ENCODE measurements at regions not wholly inside any gene's neighbourhood (a gene's known extent, or its start where the extent isn't known, plus 50 kb on each side); places are given as distances from the start of the nearest gene placed in this dataset.

- Histone ChIP-seq H3K36me3 (ENCODE audit: insufficient read depth) (no peaks in the 10 kb centered on the region), H3K27ac (ENCODE audit: low read depth) (no peak overlapping the region), H3K4me1 (ENCODE audit: insufficient read depth) (no peaks in the 10 kb centered on the region), H3K4me3 (ENCODE audit: low read depth, low read length) (no peak overlapping the region)
- WGBS, result 70% methylated on average over 21 of the region's 21 CpGs
- DNase-seq (ENCODE audit: extremely low spot score), result no peak
These were observed 155.2 kb downstream of the FAM43A start for GRCh38 chr3:194840661-194841514.

- no peak for DNase-seq (ENCODE audit: extremely low spot score)
- WGBS, result 83% methylated on average over 2 of the region's 2 CpGs
These were observed 155.8 kb downstream of the FAM43A start for GRCh38 chr3:194841515-194841841.

GRCh38 chr3:194843556-194843955 lies 157.9 kb downstream of the FAM43A start:
- Histone ChIP-seq H3K4me3 (ENCODE audit: low read depth, low read length) (no peak overlapping the region), H3K4me1 (ENCODE audit: insufficient read depth) (no peaks in the 10 kb centered on the region), H3K36me3 (ENCODE audit: insufficient read depth) (no peaks in the 10 kb centered on the region), H3K27ac (ENCODE audit: low read depth) (no peak overlapping the region)
- no peak for DNase-seq (ENCODE audit: extremely low spot score)
- 79% methylated on average over 8 of the region's 8 CpGs for WGBS

More at GRCh38 chr3:194841515-194841841, 155.8 kb downstream of the FAM43A start:
- Histone ChIP-seq H3K4me1 (ENCODE audit: insufficient read depth) (no peaks in the 10 kb centered on the region), H3K4me3 (ENCODE audit: low read depth, low read length) (no peak overlapping the region), H3K36me3 (ENCODE audit: insufficient read depth) (no peaks in the 10 kb centered on the region), H3K27ac (ENCODE audit: low read depth) (no peak overlapping the region)

- Histone ChIP-seq H3K4me1 (ENCODE audit: insufficient read depth) (no peaks in the 10 kb centered on the region), H3K4me3 (ENCODE audit: low read depth, low read length) (no peak overlapping the region), H3K27ac (ENCODE audit: low read depth) (no peak overlapping the region), H3K36me3 (ENCODE audit: insufficient read depth) (no peaks in the 10 kb centered on the region)
- WGBS, result 90% methylated on average over 3 of the region's 3 CpGs
- DNase-seq (ENCODE audit: extremely low spot score), result no peak
These were observed 158.4 kb downstream of the FAM43A start for GRCh38 chr3:194844046-194844445.

- 58% methylated on average over 6 of the region's 6 CpGs for WGBS
- no peaks in the 10 kb centered on the region for H3K36me3 ChIP-seq (ENCODE audit: insufficient read depth)
- DNase-seq (ENCODE audit: extremely low spot score), result no peak
- no peak overlapping the region for H3K4me3 ChIP-seq (ENCODE audit: low read depth, low read length)
- H3K27ac ChIP-seq (ENCODE audit: low read depth), result no peak overlapping the region
- no peaks in the 10 kb centered on the region for H3K4me1 ChIP-seq (ENCODE audit: insufficient read depth)
These were observed 163.6 kb downstream of the FAM43A start for GRCh38 chr3:194849166-194849875.

GRCh38 chr3:194851254-194851653 lies 165.6 kb downstream of the FAM43A start:
- 87% methylated on average over 5 of the region's 5 CpGs for WGBS
- Histone ChIP-seq H3K27ac (ENCODE audit: low read depth) (no peak overlapping the region), H3K4me3 (ENCODE audit: low read depth, low read length) (no peak overlapping the region), H3K4me1 (ENCODE audit: insufficient read depth) (no peaks in the 10 kb centered on the region), H3K36me3 (ENCODE audit: insufficient read depth) (no peaks in the 10 kb centered on the region)
- DNase-seq (ENCODE audit: extremely low spot score), result no peak

GRCh38 chr3:194851941-194852340 lies 166.3 kb downstream of the FAM43A start:
- DNase-seq (ENCODE audit: extremely low spot score), result no peak
- 97% methylated on average over 5 of the region's 5 CpGs for WGBS
- Histone ChIP-seq H3K4me3 (ENCODE audit: low read depth, low read length) (no peak overlapping the region), H3K4me1 (ENCODE audit: insufficient read depth) (no peaks in the 10 kb centered on the region), H3K27ac (ENCODE audit: low read depth) (no peak overlapping the region), H3K36me3 (ENCODE audit: insufficient read depth) (no peaks in the 10 kb centered on the region)

- Histone ChIP-seq H3K36me3 (ENCODE audit: insufficient read depth) (no peaks in the 10 kb centered on the region), H3K4me3 (ENCODE audit: low read depth, low read length) (no peak overlapping the region), H3K27ac (ENCODE audit: low read depth) (no peak overlapping the region), H3K4me1 (ENCODE audit: insufficient read depth) (no peaks in the 10 kb centered on the region)
- 86% methylated on average over 22 of the region's 22 CpGs for WGBS
- DNase-seq (ENCODE audit: extremely low spot score), result no peak
These were observed 166.7 kb downstream of the FAM43A start for GRCh38 chr3:194852345-194852744.

GRCh38 chr3:194852831-194853508 lies 167.3 kb downstream of the FAM43A start:
- WGBS, result 79% methylated on average over 16 of the region's 16 CpGs
- no peak for DNase-seq (ENCODE audit: extremely low spot score)
- H3K4me3 ChIP-seq (ENCODE audit: low read depth, low read length), result no peak overlapping the region
- H3K36me3 ChIP-seq (ENCODE audit: insufficient read depth), result no peaks in the 10 kb centered on the region
- H3K27ac ChIP-seq (ENCODE audit: low read depth), result no peak overlapping the region
- no peaks in the 10 kb centered on the region for H3K4me1 ChIP-seq (ENCODE audit: insufficient read depth)

GRCh38 chr3:194854206-194854605 lies 168.5 kb downstream of the FAM43A start:
- DNase-seq (ENCODE audit: extremely low spot score), result no peak

GRCh38 chr3:194854659-194855390 lies 169.1 kb downstream of the FAM43A start:
- DNase-seq (ENCODE audit: extremely low spot score), result no peak
- Histone ChIP-seq H3K4me1 (ENCODE audit: insufficient read depth) (no peaks in the 10 kb centered on the region), H3K27ac (ENCODE audit: low read depth) (no peak overlapping the region), H3K4me3 (ENCODE audit: low read depth, low read length) (no peak overlapping the region), H3K36me3 (ENCODE audit: insufficient read depth) (no peaks in the 10 kb centered on the region)
- WGBS, result 78% methylated on average over 9 of the region's 9 CpGs

More at GRCh38 chr3:194854206-194854605, 168.5 kb downstream of the FAM43A start:
- WGBS, result 45% methylated on average over 4 of the region's 4 CpGs
- H3K36me3 ChIP-seq (ENCODE audit: insufficient read depth), result no peaks in the 10 kb centered on the region
- no peaks in the 10 kb centered on the region for H3K4me1 ChIP-seq (ENCODE audit: insufficient read depth)
- H3K4me3 ChIP-seq (ENCODE audit: low read depth, low read length), result no peak overlapping the region
- no peak overlapping the region for H3K27ac ChIP-seq (ENCODE audit: low read depth)

GRCh38 chr3:194856296-194856695 lies 170.6 kb downstream of the FAM43A start:
- Histone ChIP-seq H3K36me3 (ENCODE audit: insufficient read depth) (no peaks in the 10 kb centered on the region), H3K4me1 (ENCODE audit: insufficient read depth) (no peaks in the 10 kb centered on the region), H3K4me3 (ENCODE audit: low read depth, low read length) (no peak overlapping the region), H3K27ac (ENCODE audit: low read depth) (no peak overlapping the region)
- DNase-seq (ENCODE audit: extremely low spot score), result no peak
- WGBS, result 72% methylated on average over 7 of the region's 7 CpGs

GRCh38 chr3:194857469-194858113 lies 171.9 kb downstream of the FAM43A start:
- no peaks in the 10 kb centered on the region for H3K36me3 ChIP-seq (ENCODE audit: insufficient read depth)

More at GRCh38 chr3:194857469-194858113, 171.9 kb downstream of the FAM43A start:
- 45% methylated on average over 9 of the region's 9 CpGs for WGBS
- no peak overlapping the region for H3K4me3 ChIP-seq (ENCODE audit: low read depth, low read length)
- no peaks in the 10 kb centered on the region for H3K4me1 ChIP-seq (ENCODE audit: insufficient read depth)
- no peak overlapping the region for H3K27ac ChIP-seq (ENCODE audit: low read depth)
- DNase-seq (ENCODE audit: extremely low spot score), result no peak

All from urinary bladder (tissue), 3 donors.